ENCODE measurements at regions not wholly inside any gene's neighbourhood (a gene's known extent, or its start where the extent isn't known, plus 50 kb on each side); places are given as distances from the start of the nearest gene placed in this dataset.

GRCh38 chr17:34770586-34770985 is 190.7 kb downstream of the CCT6B start:
- H3K4me3 ChIP-seq (ENCODE audit: low read length), result no peak overlapping the region
- DNase-seq (ENCODE audit: low read depth), result no peak

GRCh38 chr17:34769899-34770298 is 190.5 kb downstream of the TMEM132E start:
- DNase-seq (ENCODE audit: low read depth), result no peak
- no peak overlapping the region for H3K4me3 ChIP-seq (ENCODE audit: low read length)
- no peak for TF ChIP-seq CTCF (conservative IDR thresholded peaks at IDR 0.05; ENCODE audit: low read depth, low read length)

More at GRCh38 chr17:34770586-34770985, 190.7 kb downstream of the CCT6B start:
- TF ChIP-seq CTCF (conservative IDR thresholded peaks at IDR 0.05; ENCODE audit: low read depth, low read length), result no peak

- H3K4me3 ChIP-seq (ENCODE audit: low read length), result no peak overlapping the region
- TF ChIP-seq CTCF (conservative IDR thresholded peaks at IDR 0.05; ENCODE audit: low read depth, low read length), result no peak
- DNase-seq (ENCODE audit: low read depth), result no peak
These were observed 189.7 kb downstream of the TMEM132E start for GRCh38 chr17:34769049-34769448.

- no peak overlapping the region for H3K4me3 ChIP-seq (ENCODE audit: low read length)
- DNase-seq (ENCODE audit: low read depth), result no peak
- no peak for TF ChIP-seq CTCF (conservative IDR thresholded peaks at IDR 0.05; ENCODE audit: low read depth, low read length)
These were observed 185.9 kb downstream of the TMEM132E start for GRCh38 chr17:34765291-34765690.

GRCh38 chr17:34764716-34765115 is 185.3 kb downstream of the TMEM132E start:
- no peak overlapping the region for H3K4me3 ChIP-seq (ENCODE audit: low read length)
- no peak for TF ChIP-seq CTCF (conservative IDR thresholded peaks at IDR 0.05; ENCODE audit: low read depth, low read length)
- DNase-seq (ENCODE audit: low read depth), result no peak

- no peak for DNase-seq (ENCODE audit: low read depth)
- TF ChIP-seq CTCF (conservative IDR thresholded peaks at IDR 0.05; ENCODE audit: low read depth, low read length), result no peak
- no peak overlapping the region for H3K4me3 ChIP-seq (ENCODE audit: low read length)
These were observed 184.6 kb downstream of the TMEM132E start for GRCh38 chr17:34763728-34764665.

GRCh38 chr17:34762078-34762477 is 182.7 kb downstream of the TMEM132E start:
- no peak for TF ChIP-seq CTCF (conservative IDR thresholded peaks at IDR 0.05; ENCODE audit: low read depth, low read length)
- H3K4me3 ChIP-seq (ENCODE audit: low read length), result no peak overlapping the region
- DNase-seq (ENCODE audit: low read depth), result no peak
